Endothelial cell (in vitro differentiated cells): ENCODE measurements at regions not wholly inside any gene's neighbourhood (a gene's known extent, or its start where the extent isn't known, plus 50 kb on each side); places are given as distances from the start of the nearest gene placed in this dataset.

Experiments used
- DNase-seq: peaks from one replicate; pipeline ENCODE4 v3.0.0; 2021; ENCODE audit warnings: low spot score
- H3K27ac Mint-ChIP-seq: one replicate; pipeline ENCODE4 v1.8.0; 2021; ENCODE audit warnings: mixed read lengths, inconsistent platforms; ENCODE audit not compliant: unreplicated experiment
- H3K27me3 Mint-ChIP-seq: one replicate; pipeline ENCODE4 v1.8.0; 2021; ENCODE audit warnings: mild to moderate bottlenecking, moderate library complexity, mixed read lengths, inconsistent platforms; ENCODE audit not compliant: unreplicated experiment
- H3K36me3 Mint-ChIP-seq: one replicate; pipeline ENCODE4 v1.8.0; 2021; ENCODE audit warnings: mild to moderate bottlenecking, low read depth, mixed read lengths, inconsistent platforms; ENCODE audit not compliant: unreplicated experiment
- H3K4me1 Mint-ChIP-seq: one replicate; pipeline ENCODE4 v1.8.0; 2021; ENCODE audit warnings: mild to moderate bottlenecking, mixed read lengths, inconsistent platforms; ENCODE audit not compliant: unreplicated experiment
- H3K4me3 Mint-ChIP-seq: one replicate; pipeline ENCODE4 v1.8.0; 2021; ENCODE audit warnings: mild to moderate bottlenecking, mixed read lengths, inconsistent platforms; ENCODE audit not compliant: unreplicated experiment
- H3K9me3 Mint-ChIP-seq: one replicate; pipeline ENCODE4 v1.8.0; 2021; ENCODE audit warnings: mixed read lengths, inconsistent platforms; ENCODE audit not compliant: unreplicated experiment
- CTCF ChIP-seq: fragments of 200-600 bp; sonication (generic); IDR thresholded peaks from one replicate; pipeline ENCODE4 v1.5.0; 2021; ENCODE audit warnings: antibody characterized with exemption; ENCODE audit not compliant: unreplicated experiment

GRCh38 chr12:127293507-127294310 is 973.3 kb upstream of the TMEM132C start:
- H3K27ac Mint-ChIP-seq = no peak overlapping the region
- H3K9me3 Mint-ChIP-seq = peaks cover 35% of the 10 kb centered on the region
- no peak for TF ChIP-seq CTCF
- peaks cover 16% of the 10 kb centered on the region for H3K27me3 Mint-ChIP-seq
- H3K36me3 Mint-ChIP-seq = peaks cover 11% of the 10 kb centered on the region
- DNase-seq = no peak
- no peaks in the 10 kb centered on the region for H3K4me1 Mint-ChIP-seq
- no peak overlapping the region for H3K4me3 Mint-ChIP-seq

- Mint-ChIP-seq H3K27me3 (peaks cover 16% of the 10 kb centered on the region), H3K4me3 (no peak overlapping the region), H3K4me1 (no peaks in the 10 kb centered on the region), H3K36me3 (peaks cover 11% of the 10 kb centered on the region), H3K9me3 (peaks cover 39% of the 10 kb centered on the region), H3K27ac (no peak overlapping the region)
- TF ChIP-seq CTCF = no peak
- DNase-seq = no peak
These were observed 972.2 kb upstream of the TMEM132C start for GRCh38 chr12:127294651-127295210.

- no peak for TF ChIP-seq CTCF
- H3K27me3 Mint-ChIP-seq = peaks cover 15% of the 10 kb centered on the region
- no peak overlapping the region for H3K4me3 Mint-ChIP-seq
- H3K4me1 Mint-ChIP-seq = no peaks in the 10 kb centered on the region
- H3K27ac Mint-ChIP-seq = no peak overlapping the region
- peaks cover 42% of the 10 kb centered on the region for H3K9me3 Mint-ChIP-seq
- peaks cover 11% of the 10 kb centered on the region for H3K36me3 Mint-ChIP-seq
- no peak for DNase-seq
These were observed 971.3 kb upstream of the TMEM132C start for GRCh38 chr12:127295630-127296029.

GRCh38 chr12:127296591-127296990 is 970.4 kb upstream of the TMEM132C start:
- H3K27me3 Mint-ChIP-seq = peaks cover 17% of the 10 kb centered on the region

More at GRCh38 chr12:127296591-127296990, 970.4 kb upstream of the TMEM132C start:
- peaks cover 49% of the 10 kb centered on the region for H3K9me3 Mint-ChIP-seq
- H3K4me1 Mint-ChIP-seq = no peaks in the 10 kb centered on the region
- DNase-seq = no peak
- no peak overlapping the region for H3K27ac Mint-ChIP-seq
- H3K4me3 Mint-ChIP-seq = no peak overlapping the region
- H3K36me3 Mint-ChIP-seq = peaks cover 11% of the 10 kb centered on the region
- TF ChIP-seq CTCF = no peak
